Astrocyte (in vitro differentiated cells and primary cell): ENCODE measurements at regions not wholly inside any gene's neighbourhood (a gene's known extent, or its start where the extent isn't known, plus 50 kb on each side); places are given as distances from the start of the nearest gene placed in this dataset.

ENCODE experiments used
- EZH2 ChIP-seq: IDR thresholded peaks from 2 replicates; pipeline ENCODE4 v1.6.1; 2012; ENCODE audit warnings: mild to moderate bottlenecking, low read length, inconsistent platforms; ENCODE audit not compliant: insufficient read depth
- TF ChIP-seq, protein P1 (sequence below): IDR thresholded peaks from 2 replicates; pipeline ENCODE4 v1.5.1; 2011; ENCODE audit warnings: low read depth, mild to moderate bottlenecking, inconsistent platforms, low read length, moderate library complexity; ENCODE audit not compliant: insufficient read depth

DNA sequence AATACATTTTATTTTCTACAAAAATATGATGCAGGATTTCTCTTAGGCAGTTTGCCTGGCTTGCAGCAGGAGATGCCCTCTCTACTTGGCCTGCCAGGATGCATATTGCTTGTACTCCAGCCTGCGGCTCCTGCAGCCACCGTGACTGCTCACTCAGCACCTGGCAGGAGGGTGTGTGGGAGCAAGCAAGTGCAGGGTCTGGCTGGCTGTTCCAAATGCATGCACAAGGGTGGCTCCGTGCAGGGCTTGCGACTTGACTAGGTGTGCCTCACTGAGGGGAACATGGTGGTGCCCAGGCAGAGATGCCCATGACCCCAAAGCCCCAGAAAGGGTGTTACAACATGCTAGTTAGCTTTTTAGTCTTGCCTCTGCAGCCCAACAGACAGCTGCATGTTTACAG, 1240.2 kb upstream of the ALCAM start:
- TF ChIP-seq, protein P1, sequence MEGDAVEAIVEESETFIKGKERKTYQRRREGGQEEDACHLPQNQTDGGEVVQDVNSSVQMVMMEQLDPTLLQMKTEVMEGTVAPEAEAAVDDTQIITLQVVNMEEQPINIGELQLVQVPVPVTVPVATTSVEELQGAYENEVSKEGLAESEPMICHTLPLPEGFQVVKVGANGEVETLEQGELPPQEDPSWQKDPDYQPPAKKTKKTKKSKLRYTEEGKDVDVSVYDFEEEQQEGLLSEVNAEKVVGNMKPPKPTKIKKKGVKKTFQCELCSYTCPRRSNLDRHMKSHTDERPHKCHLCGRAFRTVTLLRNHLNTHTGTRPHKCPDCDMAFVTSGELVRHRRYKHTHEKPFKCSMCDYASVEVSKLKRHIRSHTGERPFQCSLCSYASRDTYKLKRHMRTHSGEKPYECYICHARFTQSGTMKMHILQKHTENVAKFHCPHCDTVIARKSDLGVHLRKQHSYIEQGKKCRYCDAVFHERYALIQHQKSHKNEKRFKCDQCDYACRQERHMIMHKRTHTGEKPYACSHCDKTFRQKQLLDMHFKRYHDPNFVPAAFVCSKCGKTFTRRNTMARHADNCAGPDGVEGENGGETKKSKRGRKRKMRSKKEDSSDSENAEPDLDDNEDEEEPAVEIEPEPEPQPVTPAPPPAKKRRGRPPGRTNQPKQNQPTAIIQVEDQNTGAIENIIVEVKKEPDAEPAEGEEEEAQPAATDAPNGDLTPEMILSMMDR, result no peak
- no peak for TF ChIP-seq EZH2
